ENCODE measurements at regions not wholly inside any gene's neighbourhood (a gene's known extent, or its start where the extent isn't known, plus 50 kb on each side); places are given as distances from the start of the nearest gene placed in this dataset.

DNA sequence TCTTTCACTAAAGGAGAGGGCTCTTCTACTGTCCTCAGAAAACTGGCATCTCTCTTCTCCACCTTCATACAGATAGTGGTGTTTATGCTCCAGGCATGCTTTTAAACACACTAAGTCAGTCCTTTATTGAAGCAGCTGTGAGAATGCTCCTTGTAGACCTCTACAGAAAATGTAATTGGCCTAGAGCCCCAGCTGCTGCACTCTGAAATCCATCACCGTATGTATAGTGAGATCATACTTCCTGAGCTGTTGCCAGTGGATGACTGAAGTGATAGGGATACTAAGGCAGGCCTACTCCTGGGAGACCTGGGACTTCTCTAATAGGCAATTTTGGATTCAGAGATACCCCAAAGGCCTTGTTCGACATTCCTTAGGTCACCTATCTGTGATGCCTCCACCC, 535.4 kb downstream of the RPS29 start:
- DNase-seq, result no peak
- TF ChIP-seq, protein P1, sequence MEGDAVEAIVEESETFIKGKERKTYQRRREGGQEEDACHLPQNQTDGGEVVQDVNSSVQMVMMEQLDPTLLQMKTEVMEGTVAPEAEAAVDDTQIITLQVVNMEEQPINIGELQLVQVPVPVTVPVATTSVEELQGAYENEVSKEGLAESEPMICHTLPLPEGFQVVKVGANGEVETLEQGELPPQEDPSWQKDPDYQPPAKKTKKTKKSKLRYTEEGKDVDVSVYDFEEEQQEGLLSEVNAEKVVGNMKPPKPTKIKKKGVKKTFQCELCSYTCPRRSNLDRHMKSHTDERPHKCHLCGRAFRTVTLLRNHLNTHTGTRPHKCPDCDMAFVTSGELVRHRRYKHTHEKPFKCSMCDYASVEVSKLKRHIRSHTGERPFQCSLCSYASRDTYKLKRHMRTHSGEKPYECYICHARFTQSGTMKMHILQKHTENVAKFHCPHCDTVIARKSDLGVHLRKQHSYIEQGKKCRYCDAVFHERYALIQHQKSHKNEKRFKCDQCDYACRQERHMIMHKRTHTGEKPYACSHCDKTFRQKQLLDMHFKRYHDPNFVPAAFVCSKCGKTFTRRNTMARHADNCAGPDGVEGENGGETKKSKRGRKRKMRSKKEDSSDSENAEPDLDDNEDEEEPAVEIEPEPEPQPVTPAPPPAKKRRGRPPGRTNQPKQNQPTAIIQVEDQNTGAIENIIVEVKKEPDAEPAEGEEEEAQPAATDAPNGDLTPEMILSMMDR (IDR thresholded peaks at IDR 0.05), result no peak
- Histone ChIP-seq H3K4me1 (no peaks in the 10 kb centered on the region), H3K9me3 (no peaks in the 10 kb centered on the region), H3K36me3 (no peaks in the 10 kb centered on the region), H3K27ac (no peak overlapping the region), H3K27me3 (no peaks in the 10 kb centered on the region), H3K4me3 (no peak overlapping the region)
- no peak for FAIRE-seq
- ATAC-seq, result no peak
- WGBS, 2 donors, result 39 to 47% methylated on average over 2 of the region's 2 CpGs
- intact Hi-C loops (cut with DNase I), result no loop called here

GRCh38 chr14:49049711-49050110, 536.5 kb downstream of the RPS29 start:
- TF ChIP-seq, protein P1 (IDR thresholded peaks at IDR 0.05), result no peak
- Histone ChIP-seq H3K9me3 (no peaks in the 10 kb centered on the region), H3K27ac (no peak overlapping the region), H3K36me3 (no peaks in the 10 kb centered on the region), H3K4me1 (no peaks in the 10 kb centered on the region), H3K4me3 (no peak overlapping the region), H3K27me3 (no peaks in the 10 kb centered on the region)
- no peak for DNase-seq
- intact Hi-C loops (cut with DNase I), result no loop called here
- FAIRE-seq, result no peak
- ATAC-seq, result no peak

- H3K4me1 ChIP-seq, result no peaks in the 10 kb centered on the region
- ATAC-seq (no peak), FAIRE-seq (no peak), DNase-seq (no peak)
- TF ChIP-seq, protein P1 (IDR thresholded peaks at IDR 0.05), result no peak
- no peak overlapping the region for H3K27ac ChIP-seq
- intact Hi-C loops (cut with DNase I), result no loop called here
- no peaks in the 10 kb centered on the region for H3K9me3 ChIP-seq
- 48 to 66% methylated on average over 2 of the region's 2 CpGs for WGBS, 2 donors
- H3K36me3 ChIP-seq, result no peaks in the 10 kb centered on the region
- H3K4me3 ChIP-seq, result no peak overlapping the region
- H3K27me3 ChIP-seq, result no peaks in the 10 kb centered on the region
Measured at GRCh38 chr14:49044981-49045380, 541.2 kb downstream of the RPS29 start.

DNA sequence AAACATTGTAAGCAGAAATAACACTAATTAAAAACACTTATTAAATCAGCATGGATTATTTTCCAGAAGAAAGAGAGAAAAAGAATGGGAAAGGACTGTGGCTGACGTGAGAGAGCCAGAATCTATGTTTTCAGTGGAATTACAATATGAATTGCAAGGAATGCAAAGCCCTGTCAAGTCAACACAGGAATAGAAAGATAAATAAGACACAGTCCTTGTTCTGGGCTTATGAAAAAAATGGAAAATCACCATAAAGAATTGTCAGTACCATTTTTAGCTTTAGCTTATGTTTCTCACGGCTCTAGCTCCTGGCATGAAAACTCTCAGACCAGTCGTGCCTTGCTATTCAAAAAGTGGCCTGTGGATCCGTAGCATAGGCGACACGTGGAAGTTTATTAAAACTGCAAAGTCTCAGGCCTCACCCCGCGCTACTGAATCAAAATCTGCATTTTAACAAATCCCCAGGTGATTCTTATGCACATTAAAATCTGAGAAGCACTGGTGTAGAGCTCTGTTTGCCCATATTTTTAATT, 549.1 kb downstream of the RPS29 start:
- intact Hi-C loops (cut with DNase I), result no loop called here
- no peak for FAIRE-seq
- no peaks in the 10 kb centered on the region for H3K27me3 ChIP-seq
- H3K27ac ChIP-seq, result no peak overlapping the region
- no peak for ATAC-seq
- no peaks in the 10 kb centered on the region for H3K4me1 ChIP-seq
- WGBS, 2 donors, result 48 to 54% methylated on average over 8 of the region's 8 CpGs
- H3K9me3 ChIP-seq, result no peaks in the 10 kb centered on the region
- H3K36me3 ChIP-seq, result no peaks in the 10 kb centered on the region
- H3K4me3 ChIP-seq, result no peak overlapping the region
- no peak for DNase-seq
- TF ChIP-seq, protein P1 (IDR thresholded peaks at IDR 0.05), result no peak

DNA sequence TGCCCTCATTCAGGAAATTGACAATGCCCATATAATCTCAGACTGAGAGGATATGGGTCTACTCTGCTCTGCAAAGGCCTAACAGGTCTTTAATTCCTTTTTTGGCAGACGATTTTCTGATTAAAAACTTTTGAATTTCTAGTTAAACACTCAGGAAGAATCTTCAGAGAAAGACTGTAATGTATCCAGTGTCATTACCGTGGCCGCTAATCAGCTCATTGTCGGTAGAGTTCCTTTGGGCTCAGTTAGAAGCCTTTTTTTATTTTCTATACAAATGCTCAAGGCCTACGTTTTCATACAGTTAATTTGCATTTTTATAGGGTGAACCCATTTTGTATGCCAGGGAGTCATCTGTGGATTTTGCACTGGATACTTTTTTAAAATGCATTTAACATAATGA, 549.9 kb downstream of the RPS29 start:
- DNase-seq, result no peak
- H3K9me3 ChIP-seq, result no peaks in the 10 kb centered on the region
- H3K27ac ChIP-seq, result no peak overlapping the region
- WGBS, 2 donors, result 66 to 69% methylated on average over 5 of the region's 5 CpGs
- ATAC-seq, result no peak
- intact Hi-C loops (cut with DNase I), result no loop called here
- no peaks in the 10 kb centered on the region for H3K36me3 ChIP-seq
- TF ChIP-seq, protein P1 (IDR thresholded peaks at IDR 0.05), result no peak
- H3K4me3 ChIP-seq, result no peak overlapping the region
- FAIRE-seq, result no peak
- no peaks in the 10 kb centered on the region for H3K27me3 ChIP-seq
- H3K4me1 ChIP-seq, result no peaks in the 10 kb centered on the region

Data from pancreas (tissue), 10 donors.